Neural progenitor cell (in vitro differentiated cells): ENCODE measurements at regions not wholly inside any gene's neighbourhood (a gene's known extent, or its start where the extent isn't known, plus 50 kb on each side); places are given as distances from the start of the nearest gene placed in this dataset.

Experiments used
- DNase-seq: peaks from one replicate; pipeline ENCODE4 v3.0.0-alpha.2; 2016; ENCODE audit warnings: low spot score
- H2AFZ ChIP-seq: fragments of 200-600 bp; sonication (generic); replicated peaks from 2 replicates; pipeline ENCODE4 v1.6.1; 2016; ENCODE audit warnings: antibody characterized with exemption
- H3F3A ChIP-seq: fragments of 200-600 bp; sonication (generic); 2 replicates; pipeline ENCODE4 v1.6.1; 2016; ENCODE audit warnings: antibody characterized with exemption, low read depth
- H3K27ac ChIP-seq: fragments of 200-600 bp; sonication (generic); 2 replicates; pipeline ENCODE4 v1.5.1; 2016; ENCODE audit warnings: mild to moderate bottlenecking
- H3K27me3 ChIP-seq: fragments of 200-600 bp; sonication (generic); 2 replicates; pipeline ENCODE4 v1.6.1; 2016; ENCODE audit warnings: mild to moderate bottlenecking, moderate library complexity
- H3K36me3 ChIP-seq: fragments of 200-600 bp; sonication (generic); 2 replicates; pipeline ENCODE4 v1.5.1; 2016
- H3K4me1 ChIP-seq: fragments of 200-600 bp; sonication (generic); 2 replicates; pipeline ENCODE4 v1.6.1; 2016; ENCODE audit warnings: mixed run types
- H3K4me2 ChIP-seq: fragments of 200-600 bp; sonication (generic); 2 replicates; pipeline ENCODE4 v1.6.1; 2016
- H3K4me3 ChIP-seq: fragments of 200-600 bp; sonication (generic); 2 replicates; pipeline ENCODE4 v1.5.1; 2016
- H3K79me2 ChIP-seq: fragments of 200-600 bp; sonication (generic); 2 replicates; pipeline ENCODE4 v1.6.1; 2016; ENCODE audit warnings: low read depth
- H3K9ac ChIP-seq: fragments of 200-600 bp; sonication (generic); 2 replicates; pipeline ENCODE4 v1.6.1; 2016
- H3K9me3 ChIP-seq: fragments of 200-600 bp; sonication (generic); 2 replicates; pipeline ENCODE4 v1.5.1; 2016; ENCODE audit warnings: low read depth
- H4K20me1 ChIP-seq: fragments of 200-600 bp; sonication (generic); 2 replicates; pipeline ENCODE4 v1.6.1; 2016; ENCODE audit warnings: low read depth
- H3K27ac Mint-ChIP-seq: 3 replicates; pipeline ENCODE4 v1.8.0; 2021; ENCODE audit warnings: mixed read lengths
- H3K27me3 Mint-ChIP-seq: 2 replicates; pipeline ENCODE4 v1.8.0; 2022; ENCODE audit warnings: low read depth, mild to moderate bottlenecking, inconsistent platforms, moderate library complexity, mixed read lengths; ENCODE audit not compliant: insufficient read depth
- H3K36me3 Mint-ChIP-seq: 3 replicates; pipeline ENCODE4 v1.8.0; 2021; ENCODE audit warnings: mixed read lengths
- H3K4me1 Mint-ChIP-seq: 3 replicates; pipeline ENCODE4 v1.8.0; 2021; ENCODE audit warnings: mixed read lengths
- H3K4me3 Mint-ChIP-seq: 3 replicates; pipeline ENCODE4 v1.8.0; 2021; ENCODE audit warnings: mild to moderate bottlenecking, moderate library complexity, mixed read lengths
- H3K9me3 Mint-ChIP-seq: 3 replicates; pipeline ENCODE4 v1.8.0; 2020; ENCODE audit warnings: mixed read lengths
- EZH2 ChIP-seq: fragments of 200-600 bp; sonication (generic); IDR thresholded peaks from 2 replicates; pipeline ENCODE4 v1.6.1; 2017; ENCODE audit warnings: antibody characterized with exemption, mild to moderate bottlenecking, moderate library complexity
- EZH2phosphoT487 ChIP-seq: fragments of 200-600 bp; sonication (generic); IDR thresholded peaks from 2 replicates; pipeline ENCODE4 v1.6.1; 2017; ENCODE audit warnings: antibody characterized with exemption
- TF ChIP-seq, protein P1 (sequence below): fragments of 200-600 bp; sonication (generic); IDR thresholded peaks from 2 replicates; pipeline ENCODE4 v1.5.1; 2017; ENCODE audit warnings: antibody characterized with exemption, mild to moderate bottlenecking

- H2AFZ ChIP-seq = no peak overlapping the region
- H3K9ac ChIP-seq = no peak overlapping the region
- H3K4me3 Mint-ChIP-seq = no peak overlapping the region
- no peak overlapping the region for H3K4me3 ChIP-seq
- H3K36me3 Mint-ChIP-seq = no peaks in the 10 kb centered on the region
- H3K27me3 ChIP-seq = no peaks in the 10 kb centered on the region
- H3K79me2 ChIP-seq = no peaks in the 10 kb centered on the region
- H3K9me3 ChIP-seq = no peaks in the 10 kb centered on the region
- no peaks in the 10 kb centered on the region for H3K4me1 ChIP-seq
- H3K36me3 ChIP-seq = no peaks in the 10 kb centered on the region
- TF ChIP-seq, protein P1, sequence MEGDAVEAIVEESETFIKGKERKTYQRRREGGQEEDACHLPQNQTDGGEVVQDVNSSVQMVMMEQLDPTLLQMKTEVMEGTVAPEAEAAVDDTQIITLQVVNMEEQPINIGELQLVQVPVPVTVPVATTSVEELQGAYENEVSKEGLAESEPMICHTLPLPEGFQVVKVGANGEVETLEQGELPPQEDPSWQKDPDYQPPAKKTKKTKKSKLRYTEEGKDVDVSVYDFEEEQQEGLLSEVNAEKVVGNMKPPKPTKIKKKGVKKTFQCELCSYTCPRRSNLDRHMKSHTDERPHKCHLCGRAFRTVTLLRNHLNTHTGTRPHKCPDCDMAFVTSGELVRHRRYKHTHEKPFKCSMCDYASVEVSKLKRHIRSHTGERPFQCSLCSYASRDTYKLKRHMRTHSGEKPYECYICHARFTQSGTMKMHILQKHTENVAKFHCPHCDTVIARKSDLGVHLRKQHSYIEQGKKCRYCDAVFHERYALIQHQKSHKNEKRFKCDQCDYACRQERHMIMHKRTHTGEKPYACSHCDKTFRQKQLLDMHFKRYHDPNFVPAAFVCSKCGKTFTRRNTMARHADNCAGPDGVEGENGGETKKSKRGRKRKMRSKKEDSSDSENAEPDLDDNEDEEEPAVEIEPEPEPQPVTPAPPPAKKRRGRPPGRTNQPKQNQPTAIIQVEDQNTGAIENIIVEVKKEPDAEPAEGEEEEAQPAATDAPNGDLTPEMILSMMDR = peak; percentile 40
- TF ChIP-seq EZH2 = no peak
- no peak for TF ChIP-seq EZH2phosphoT487
- no peaks in the 10 kb centered on the region for H3K9me3 Mint-ChIP-seq
- no peak overlapping the region for H3K4me2 ChIP-seq
- no peak for DNase-seq
- H3K4me1 Mint-ChIP-seq = no peaks in the 10 kb centered on the region
- H4K20me1 ChIP-seq = no peaks in the 10 kb centered on the region
- H3F3A ChIP-seq = no peaks in the 10 kb centered on the region
- no peak overlapping the region for H3K27ac Mint-ChIP-seq
- peaks cover 2% of the 10 kb centered on the region for H3K27me3 Mint-ChIP-seq
- H3K27ac ChIP-seq = no peak overlapping the region
These were observed 294.6 kb downstream of the RDH14 start for GRCh38 chr2:18265614-18266586.

- Mint-ChIP-seq H3K9me3 (no peaks in the 10 kb centered on the region), H3K27ac (no peak overlapping the region), H3K27me3 (peaks cover 2% of the 10 kb centered on the region), H3K4me3 (no peak overlapping the region), H3K36me3 (no peaks in the 10 kb centered on the region), H3K4me1 (no peaks in the 10 kb centered on the region)
- Histone ChIP-seq H3K9me3 (no peaks in the 10 kb centered on the region), H3K9ac (no peak overlapping the region), H3K79me2 (no peaks in the 10 kb centered on the region), H3K4me2 (no peak overlapping the region), H3K4me3 (no peak overlapping the region), H3F3A (no peaks in the 10 kb centered on the region), H3K4me1 (no peaks in the 10 kb centered on the region), H3K27ac (no peak overlapping the region), H2AFZ (no peak overlapping the region), H3K36me3 (no peaks in the 10 kb centered on the region), H4K20me1 (no peaks in the 10 kb centered on the region), H3K27me3 (no peaks in the 10 kb centered on the region)
- no peak for TF ChIP-seq EZH2
- TF ChIP-seq EZH2phosphoT487 = no peak
- TF ChIP-seq, protein P1 = no peak
- no peak for DNase-seq
These were observed 297.9 kb downstream of the RDH14 start for GRCh38 chr2:18262601-18263000.

- Histone ChIP-seq H3K4me1 (no peaks in the 10 kb centered on the region), H4K20me1 (no peaks in the 10 kb centered on the region), H3K4me3 (no peak overlapping the region), H2AFZ (no peak overlapping the region), H3K27ac (no peak overlapping the region), H3K9me3 (no peaks in the 10 kb centered on the region), H3K27me3 (no peaks in the 10 kb centered on the region), H3F3A (no peaks in the 10 kb centered on the region), H3K4me2 (no peak overlapping the region), H3K36me3 (no peaks in the 10 kb centered on the region), H3K9ac (no peak overlapping the region), H3K79me2 (no peaks in the 10 kb centered on the region)
- Mint-ChIP-seq H3K9me3 (peaks cover 5% of the 10 kb centered on the region), H3K4me3 (no peak overlapping the region), H3K27ac (no peak overlapping the region), H3K27me3 (peaks cover 2% of the 10 kb centered on the region), H3K4me1 (peaks cover 3% of the 10 kb centered on the region), H3K36me3 (no peaks in the 10 kb centered on the region)
- DNase-seq = no peak
- no peak for TF ChIP-seq EZH2
- TF ChIP-seq, protein P1 = no peak
- TF ChIP-seq EZH2phosphoT487 = no peak
These were observed 306.7 kb downstream of the RDH14 start for GRCh38 chr2:18253686-18254197.
